ENCODE measurements at regions not wholly inside any gene's neighbourhood (a gene's known extent, or its start where the extent isn't known, plus 50 kb on each side); places are given as distances from the start of the nearest gene placed in this dataset.

- no peak for TF ChIP-seq CTCF (conservative IDR thresholded peaks at IDR 0.05; ENCODE audit: low read depth)
- ChIA-PET CTCF (no interaction called here), POLR2A (ENCODE audit: low non-redundant PET) (no interaction called here)
- H3K27ac ChIP-seq = no peak overlapping the region
- no peak for DNase-seq (ENCODE audit: low spot score)
Observed at GRCh38 chr9:129379886-129380285, 201.8 kb upstream of the IER5L start.

GRCh38 chr9:129379181-129379836 lies 201.2 kb upstream of the IER5L start:
- ChIA-PET POLR2A (ENCODE audit: low non-redundant PET) (no interaction called here), CTCF (no interaction called here)
- no peak overlapping the region for H3K27ac ChIP-seq
- DNase-seq (ENCODE audit: low spot score) = no peak
- no peak for TF ChIP-seq CTCF (conservative IDR thresholded peaks at IDR 0.05; ENCODE audit: low read depth)

- TF ChIP-seq CTCF (conservative IDR thresholded peaks at IDR 0.05; ENCODE audit: low read depth) = no peak
- ChIA-PET POLR2A (ENCODE audit: low non-redundant PET) (no interaction called here), CTCF (interaction anchor here (0.7 kb wide), 2 partner anchors 229 to 242 kb away, joined by 3 to 4 read pairs; no protein-coding TSS in a partner anchor)
- no peak overlapping the region for H3K27ac ChIP-seq
- DNase-seq (ENCODE audit: low spot score) = no peak
Observed at GRCh38 chr9:129377931-129378661, 200.0 kb upstream of the IER5L start.

GRCh38 chr9:129377181-129377580 lies 199.1 kb upstream of the IER5L start:
- TF ChIP-seq CTCF (conservative IDR thresholded peaks at IDR 0.05; ENCODE audit: low read depth) = no peak
- H3K27ac ChIP-seq = no peak overlapping the region
- POLR2A ChIA-PET (ENCODE audit: low non-redundant PET) = interaction anchor here (0.6 to 0.7 kb wide), 2 partner anchors 43 to 88 kb away, joined by 3 to 6 read pairs; no protein-coding TSS in a partner anchor
- no peak for DNase-seq (ENCODE audit: low spot score)
- CTCF ChIA-PET = interaction anchor here (0.6 kb wide), 3 partner anchors 215 to 876 kb away, joined by 3 to 4 read pairs (median 3); no protein-coding TSS in a partner anchor

GRCh38 chr9:129375845-129376244 lies 197.8 kb upstream of the IER5L start:
- no peak for DNase-seq (ENCODE audit: low spot score)
- ChIA-PET CTCF (no interaction called here), POLR2A (ENCODE audit: low non-redundant PET) (interaction anchor here (0.6 kb wide), 1 partner anchor 114 kb away, joined by 3 read pairs; no protein-coding TSS in a partner anchor)
- no peak overlapping the region for H3K27ac ChIP-seq
- no peak for TF ChIP-seq CTCF (conservative IDR thresholded peaks at IDR 0.05; ENCODE audit: low read depth)

- CTCF ChIA-PET = interaction anchor here (0.6 kb wide), 2 partner anchors 85 to 244 kb away, joined by 3 read pairs; no protein-coding TSS in a partner anchor
- H3K27ac ChIP-seq = no peak overlapping the region
- no peak for DNase-seq (ENCODE audit: low spot score)
- POLR2A ChIA-PET (ENCODE audit: low non-redundant PET) = no interaction called here
- TF ChIP-seq CTCF (conservative IDR thresholded peaks at IDR 0.05; ENCODE audit: low read depth) = no peak
Observed at GRCh38 chr9:129374651-129375050, 196.6 kb upstream of the IER5L start.
